Gastrocnemius medialis (tissue), 4 donors: ENCODE measurements at regions not wholly inside any gene's neighbourhood (a gene's known extent, or its start where the extent isn't known, plus 50 kb on each side); places are given as distances from the start of the nearest gene placed in this dataset.

Experiments
- CTCF ChIP-seq, 5 experiments: fragments of 450-650 bp in 3 of 5; fragments of 200-600 bp in 2 of 5; sonication (generic) in 2 of 5; IDR thresholded peaks in 4 of 5; conservative IDR thresholded peaks in 1 of 5; 1 replicate in 4 of 5; 2 replicates in 1 of 5; pipeline ENCODE4 v1.5.1; 2016 to 2019; ENCODE audit warnings: antibody characterized with exemption in 5 of 5, mild to moderate bottlenecking in 3 of 5, moderate library complexity in 3 of 5
- POLR2A ChIP-seq, 2 donors: fragments of 450-650 bp; IDR thresholded peaks; one replicate each; pipeline ENCODE4 v1.6.1; 2017; ENCODE audit warnings: antibody characterized with exemption in 2 of 2, mild to moderate bottlenecking in 2 of 2, moderate library complexity in 2 of 2

DNA sequence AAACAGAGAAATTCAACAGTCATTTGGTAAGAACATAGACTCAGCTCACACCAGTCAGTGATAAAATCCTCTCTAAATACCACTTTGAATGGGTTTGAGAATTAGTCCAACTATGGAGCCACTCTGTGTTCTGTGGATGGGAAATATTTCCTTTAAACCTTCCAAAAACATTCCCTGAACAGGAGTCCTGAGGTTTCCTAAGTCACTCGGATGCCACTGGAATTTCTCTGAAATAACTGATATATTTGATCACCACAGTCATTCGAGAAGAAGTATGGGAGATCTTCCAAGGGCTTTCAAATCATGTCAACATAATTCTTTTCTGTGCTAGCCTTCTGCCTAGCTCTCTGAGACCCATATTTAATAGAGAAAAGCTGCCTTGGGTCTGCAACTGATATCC lies 958.6 kb downstream of the STIM2 start:
- TF ChIP-seq CTCF (IDR thresholded peaks at IDR 0.05 in 4 of 5, conservative IDR thresholded peaks at IDR 0.05 in 1 of 5) (no peak), POLR2A (IDR thresholded peaks at IDR 0.05) (no peak)
